K562 (cell line): ENCODE measurements at regions not wholly inside any gene's neighbourhood (a gene's known extent, or its start where the extent isn't known, plus 50 kb on each side); places are given as distances from the start of the nearest gene placed in this dataset.

ENCODE experiments used
- ATAC-seq: fragments of 200-7000 bp; cut with Tn5 transposase; 3 replicates; pipeline ENCODE4 v1.9.1; 2020; ENCODE audit warnings: moderate library complexity
- BruUV-seq: library from RNA; stranded (reverse); fragments of 400-500 nt; replicated peaks from 2 replicates; lab custom pipeline; 2021; lab: Mats Ljungman, UMichigan
- CTCF ChIA-PET: fragments of 300-600 bp; formaldehyde crosslinking; extraction: SDS; loops from one replicate; lab custom pipeline; 2021; ENCODE audit warnings: low intra/inter-chr PET ratio; lab: Yijun Ruan, JAX
- POLR2A ChIA-PET: fragments of 300-600, 350-650 bp; sonication (Branson Sonifier 250); formaldehyde crosslinking; extraction: SDS; loops from one replicate; lab custom pipeline; 2021; ENCODE audit warnings: antibody characterized with exemption, inconsistent platforms; lab: Yijun Ruan, JAX
- DNase-seq, 4 experiments: peaks; one replicate each; pipeline versions ENCODE4 v3.0.0 to v3.0.0-alpha.2; 2011 to 2018; ENCODE audit warnings: low spot score in 3 of 4, mixed read lengths in 3 of 4; ENCODE audit errors: extremely low read depth in 1 of 4
- FAIRE-seq: peaks from 2 replicates; lab custom pipeline; 2011; peaks lifted over from hg19 to GRCh38; lab: Jason Lieb, UNC
- H2AFZ ChIP-seq: 2 replicates; pipeline ENCODE4 v1.6.0; 2011; ENCODE audit warnings: low read depth, low read length, control low read depth, inconsistent platforms
- H3K27ac ChIP-seq: fragments of 200-600 bp; 3 replicates; pipeline ENCODE4 v1.8.0; 2011; ENCODE audit warnings: low read depth, mild to moderate bottlenecking, control low read depth, inconsistent platforms, low read length, moderate library complexity, mixed read lengths; ENCODE audit errors: extremely low read depth
- H3K27me3 ChIP-seq, 2 experiments: fragments of 300-600 bp in 1 of 2; 2 replicates in 1 of 2; 3 replicates in 1 of 2; pipeline versions ENCODE4 v1.6.0 to v1.8.0; 2011; ENCODE audit warnings: inconsistent platforms in 2 of 2, low read length in 2 of 2, mild to moderate bottlenecking in 1 of 2, mixed read lengths in 1 of 2, moderate library complexity in 1 of 2; ENCODE audit not compliant: control insufficient read depth in 2 of 2, insufficient read depth in 2 of 2
- H3K36me3 ChIP-seq: fragments of 300-600 bp; 3 replicates; pipeline ENCODE4 v1.8.0; 2011; ENCODE audit warnings: mild to moderate bottlenecking, low read length, inconsistent platforms; ENCODE audit not compliant: control insufficient read depth, insufficient read depth
- H3K4me1 ChIP-seq, 2 experiments: fragments of 200-600 bp in 1 of 2; replicated peaks in 1 of 2; 2 replicates in 1 of 2; 3 replicates in 1 of 2; pipeline versions ENCODE4 v1.5.1 to v1.8.0; 2011; ENCODE audit warnings: inconsistent platforms in 2 of 2, low read length in 2 of 2, mild to moderate bottlenecking in 1 of 2, mixed read lengths in 1 of 2, moderate library complexity in 1 of 2; ENCODE audit not compliant: control insufficient read depth in 2 of 2, insufficient read depth in 2 of 2
- H3K4me2 ChIP-seq: 2 replicates; pipeline ENCODE4 v1.6.1; 2011; ENCODE audit warnings: low read length, control low read depth, inconsistent platforms, mixed read lengths; ENCODE audit not compliant: insufficient read depth
- H3K4me3 ChIP-seq: fragments of 200-600 bp; sonication (generic), shearing (Covaris generic); 2 replicates; pipeline ENCODE4 v1.5.1; 2016; ENCODE audit warnings: control low read depth, inconsistent platforms
- H3K79me2 ChIP-seq: fragments of 200-600 bp; 3 replicates; pipeline ENCODE4 v1.8.0; 2011; ENCODE audit warnings: low read length, inconsistent platforms; ENCODE audit not compliant: control insufficient read depth, insufficient read depth
- H3K9ac ChIP-seq, 2 experiments: 2 replicates each; pipeline versions ENCODE4 v1.6.0 to v1.6.1; 2011; ENCODE audit warnings: low read depth in 2 of 2, low read length in 2 of 2, control low read depth in 1 of 2, inconsistent platforms in 1 of 2, mild to moderate bottlenecking in 1 of 2, mixed read lengths in 1 of 2; ENCODE audit not compliant: insufficient read depth in 1 of 2
- H3K9me1 ChIP-seq: one replicate; pipeline ENCODE4 v1.6.0; 2011; ENCODE audit warnings: inconsistent platforms, mild to moderate bottlenecking, low read length, moderate library complexity; ENCODE audit not compliant: control insufficient read depth, insufficient read depth
- H3K9me3 ChIP-seq: replicated peaks from 2 replicates; pipeline ENCODE4 v1.5.1; 2011; ENCODE audit warnings: low read depth, low read length, inconsistent platforms; ENCODE audit not compliant: control insufficient read depth, insufficient read depth
- H4K20me1 ChIP-seq: replicated peaks from 2 replicates; pipeline ENCODE4 v1.6.1; 2011; ENCODE audit warnings: low read length, inconsistent platforms, mixed read lengths; ENCODE audit not compliant: control insufficient read depth, insufficient read depth
- E2F5 ChIP-seq: sonication (generic); formaldehyde crosslinking; IDR thresholded peaks from 2 replicates; pipeline ENCODE4 v1.8.0; 2022; ENCODE audit warnings: mild to moderate bottlenecking, missing genetic modification reagents
- EZH2 ChIP-seq: IDR thresholded peaks from 2 replicates; pipeline ENCODE4 v1.6.1; 2012; ENCODE audit warnings: low read depth, mild to moderate bottlenecking, inconsistent platforms, low read length, borderline replicate concordance
- FOXJ2 ChIP-seq: fragments of 200-800 bp; sonication (Bioruptor generic); IDR thresholded peaks from 2 replicates; pipeline ENCODE4 v1.6.1; 2016; ENCODE audit warnings: missing genetic modification characterization, missing compliant biosample characterization
- FOXK2 ChIP-seq, 2 experiments: fragments of 450-650 bp; IDR thresholded peaks in 1 of 2; conservative IDR thresholded peaks in 1 of 2; 2 replicates each; pipeline ENCODE4 v1.6.1; 2016; ENCODE audit warnings: low read depth in 2 of 2, mild to moderate bottlenecking in 1 of 2
- KAT7 ChIP-seq: sonication (generic); formaldehyde crosslinking; IDR thresholded peaks from 2 replicates; pipeline ENCODE4 v1.8.0; 2022; ENCODE audit warnings: missing genetic modification reagents, mild to moderate bottlenecking, borderline replicate concordance
- MTA1 ChIP-seq: fragments of 450-650 bp; IDR thresholded peaks from 2 replicates; pipeline ENCODE4 v1.6.1; 2017; ENCODE audit warnings: borderline replicate concordance
- MYNN ChIP-seq, 2 experiments: sonication (generic); formaldehyde crosslinking in 1 of 2; IDR thresholded peaks; 2 replicates each; pipeline versions ENCODE4 v1.5.0 to v1.6.1; 2016 to 2020; ENCODE audit warnings: antibody characterized with exemption in 1 of 2, missing genetic modification reagents in 1 of 2
- NR4A1 ChIP-seq, 2 experiments: fragments of 250-450 bp in 1 of 2; fragments of 450-650 bp in 1 of 2; sonication (Bioruptor Pico) in 1 of 2; IDR thresholded peaks; 2 replicates each; pipeline versions ENCODE4 v1.4.0 to v1.6.1; 2016 to 2020; ENCODE audit warnings: mild to moderate bottlenecking in 2 of 2, missing compliant biosample characterization in 1 of 2, missing genetic modification characterization in 1 of 2, moderate library complexity in 1 of 2
- RBM39 ChIP-seq: fragments of 200-400 bp; formaldehyde crosslinking; optimal IDR thresholded peaks from 2 replicates; pipeline ENCODE3; 2018; ENCODE audit warnings: low read depth, low read length
- SMAD1 ChIP-seq: fragments of 150-350 bp; IDR thresholded peaks from 2 replicates; pipeline ENCODE4 v1.6.1; 2014; ENCODE audit warnings: low read length, low read depth; ENCODE audit not compliant: partially characterized antibody
- THRAP3 ChIP-seq: fragments of 450-650 bp; IDR thresholded peaks from 2 replicates; pipeline ENCODE4 v1.6.1; 2016; ENCODE audit warnings: mild to moderate bottlenecking, inconsistent platforms, borderline replicate concordance
- ZNF124 ChIP-seq: sonication (generic); formaldehyde crosslinking; IDR thresholded peaks from 2 replicates; pipeline ENCODE4 v1.8.1; 2022; ENCODE audit warnings: missing genetic modification reagents
- ZNF175 ChIP-seq: fragments of 200-800 bp; sonication (Bioruptor generic); IDR thresholded peaks from 2 replicates; pipeline ENCODE4 v1.6.1; 2016; ENCODE audit warnings: low read depth, mild to moderate bottlenecking, missing genetic modification characterization, missing compliant biosample characterization
- ZNF639 ChIP-seq, 2 experiments: fragments of 200-800 bp in 1 of 2; sonication (Bioruptor generic) in 1 of 2; sonication (generic) in 1 of 2; formaldehyde crosslinking in 1 of 2; IDR thresholded peaks in 1 of 2; conservative IDR thresholded peaks in 1 of 2; 2 replicates each; pipeline versions ENCODE4 v1.5.0 to v1.6.1; 2016 to 2020; ENCODE audit warnings: missing compliant biosample characterization in 1 of 2, missing genetic modification characterization in 1 of 2, missing genetic modification reagents in 1 of 2
- WGBS: fragments of 100-300 bp; shearing (Covaris generic); methylation state at CpG from one replicate; pipeline ENCODE4 v1.1.6; 2016; ENCODE audit warnings: low coverage, mixed read lengths; ENCODE audit not compliant: insufficient coverage; ENCODE audit errors: missing lambda C conversion rate; 5-methylcytosine and 5-hydroxymethylcytosine counted together
- in situ Hi-C: fragments of 300-500 bp; cut with MboI; formaldehyde crosslinking; loops from 4 replicates; pipeline ENCODE4 v1.15.0; 2018; ENCODE audit warnings: inconsistent platforms, mixed read lengths
- intact Hi-C: fragments of 100-400 bp; cut with micrococcal nuclease; formaldehyde crosslinking; loops from 2 replicates; pipeline ENCODE4 v1.14.2; 2022

- no peak for ATAC-seq
These were observed 473.7 kb upstream of the KLF4 start for GRCh38 chr9:107963246-107963645.

GRCh38 chr9:107960916-107961315 is 471.3 kb upstream of the KLF4 start:
- POLR2A ChIA-PET, result interaction anchor here (0.7 kb wide), 1 partner anchor 38 kb away, joined by 3 read pairs; no protein-coding TSS in a partner anchor
- in situ Hi-C loops, result no loop called here
- no peaks in the 10 kb centered on the region for H3K9me3 ChIP-seq
- no peaks in the 10 kb centered on the region for H3K79me2 ChIP-seq
- intact Hi-C loops, result no loop called here
- CTCF ChIA-PET, result no interaction called here
- no peaks in the 10 kb centered on the region for H4K20me1 ChIP-seq
- ATAC-seq (no peak), FAIRE-seq (no peak), DNase-seq (no peak)
- H3K27ac ChIP-seq, result no peak overlapping the region
- no peak overlapping the region for H3K4me3 ChIP-seq
- H3K4me1 ChIP-seq, result no peaks in the 10 kb centered on the region
- no peaks in the 10 kb centered on the region for H3K36me3 ChIP-seq
- H3K9me1 ChIP-seq, result no peaks in the 10 kb centered on the region
- WGBS, result 0% methylated on average over 2 of the region's 2 CpGs
- H2AFZ ChIP-seq, result no peak overlapping the region
- BruUV-seq, result no TSS peak
- H3K27me3 ChIP-seq, result peaks cover 0 to 7% of the 10 kb centered on the region in 2 experiments; a peak in 2 of 5 replicates
- H3K4me2 ChIP-seq, result no peak overlapping the region
- no peak overlapping the region for H3K9ac ChIP-seq
- TF ChIP-seq THRAP3, result no peak
- TF ChIP-seq SMAD1, result no peak
- no peak for TF ChIP-seq KAT7
- no peak for TF ChIP-seq E2F5 (CRISPR knock-in tag)
- TF ChIP-seq ZNF175, result no peak
- no peak for TF ChIP-seq FOXK2 (conservative IDR thresholded peaks at IDR 0.05 in 1 of 2, IDR thresholded peaks at IDR 0.05 in 1 of 2; ENCODE audit: low read depth in 2 of 2)
- no peak for TF ChIP-seq EZH2
- no peak for TF ChIP-seq FOXJ2
- TF ChIP-seq ZNF124, result no peak
- no peak for TF ChIP-seq RBM39
- no peak for TF ChIP-seq NR4A1 (CRISPR knock-in tag; IDR thresholded peaks at IDR 0.05)
- no peak for TF ChIP-seq NR4A1 (tag; IDR thresholded peaks at IDR 0.05)
- no peak for TF ChIP-seq MYNN (IDR thresholded peaks at IDR 0.05)
- no peak for TF ChIP-seq MYNN (CRISPR knock-in tag; IDR thresholded peaks at IDR 0.05)
- no peak for TF ChIP-seq ZNF639 (CRISPR knock-in tag; conservative IDR thresholded peaks at IDR 0.05 in 1 of 2, IDR thresholded peaks at IDR 0.05 in 1 of 2)

More at GRCh38 chr9:107963246-107963645, 473.7 kb upstream of the KLF4 start:
- ChIA-PET POLR2A (interaction anchor here (0.7 kb wide), 1 partner anchor 819 kb away, joined by 3 read pairs; no protein-coding TSS in a partner anchor), CTCF (no interaction called here)
- H3K4me3 ChIP-seq, result no peak overlapping the region
- no peaks in the 10 kb centered on the region for H3K36me3 ChIP-seq
- H3K9me3 ChIP-seq, result no peaks in the 10 kb centered on the region
- in situ Hi-C loops (no loop called here), intact Hi-C loops (no loop called here)
- H3K4me2 ChIP-seq, result no peak overlapping the region
- BruUV-seq, result no TSS peak
- peaks cover 3 to 8% of the 10 kb centered on the region in 2 experiments; a peak in 2 of 5 replicates for H3K27me3 ChIP-seq
- no peaks in the 10 kb centered on the region for H3K9me1 ChIP-seq
- H3K79me2 ChIP-seq, result no peaks in the 10 kb centered on the region
- H3K27ac ChIP-seq, result no peak overlapping the region
- no peaks in the 10 kb centered on the region for H3K4me1 ChIP-seq
- FAIRE-seq, result no peak
- H3K9ac ChIP-seq, result no peak overlapping the region
- 0% methylated on average over 2 of the region's 2 CpGs for WGBS
- H2AFZ ChIP-seq, result no peak overlapping the region
- no peak for DNase-seq
- no peaks in the 10 kb centered on the region for H4K20me1 ChIP-seq
- TF ChIP-seq MTA1, result no peak
